Endothelial cell of umbilical vein (primary cell): ENCODE measurements at regions not wholly inside any gene's neighbourhood (a gene's known extent, or its start where the extent isn't known, plus 50 kb on each side); places are given as distances from the start of the nearest gene placed in this dataset.

ENCODE experiments used
- BruUV-seq: library from RNA; stranded (reverse); fragments of 400-500 nt; replicated peaks from 2 replicates; lab custom pipeline; 2021; lab: Mats Ljungman, UMichigan
- CTCF ChIA-PET: fragments of 300-600, 350-600 bp; sonication (Branson Sonifier 250); formaldehyde crosslinking; loops from one replicate; lab custom pipeline; 2021; ENCODE audit warnings: antibody characterized with exemption, inconsistent platforms; lab: Charles Lee
- POLR2A ChIA-PET: fragments of 300-600, 350-600 bp; sonication (Branson Sonifier 250); formaldehyde crosslinking; loops from one replicate; lab custom pipeline; 2021; ENCODE audit warnings: antibody characterized with exemption, inconsistent platforms; lab: Charles Lee
- DNase-seq: peaks from one replicate; pipeline ENCODE4 v3.0.0-alpha.2; 2011; ENCODE audit warnings: low read depth, low spot score
- FAIRE-seq: peaks from 2 replicates; lab custom pipeline; 2011; peaks lifted over from hg19 to GRCh38; lab: Jason Lieb, UNC
- H2AFZ ChIP-seq: 2 replicates; pipeline ENCODE4 v1.6.0; 2012; ENCODE audit warnings: low read depth, low read length, control low read depth, inconsistent platforms
- H3K27ac ChIP-seq: 2 replicates; pipeline ENCODE4 v1.5.1; 2011; ENCODE audit warnings: low read depth, mild to moderate bottlenecking, control low read depth, low read length, moderate library complexity; ENCODE audit not compliant: insufficient read depth
- H3K27me3 ChIP-seq, 2 experiments: 2 replicates each; pipeline versions ENCODE4 v1.6.0 to v1.6.1; 2011; ENCODE audit warnings: low read length in 2 of 2, mixed read lengths in 1 of 2; ENCODE audit not compliant: control insufficient read depth in 2 of 2, insufficient read depth in 2 of 2
- H3K36me3 ChIP-seq, 2 experiments: 2 replicates in 1 of 2; 3 replicates in 1 of 2; pipeline ENCODE4 v1.5.1; 2011; ENCODE audit warnings: low read length in 2 of 2, mild to moderate bottlenecking in 1 of 2, moderate library complexity in 1 of 2; ENCODE audit not compliant: control insufficient read depth in 2 of 2, insufficient read depth in 2 of 2; ENCODE audit errors: extremely low read depth in 1 of 2
- H3K4me1 ChIP-seq: 3 replicates; pipeline ENCODE4 v1.5.1; 2011; ENCODE audit warnings: mild to moderate bottlenecking, low read length; ENCODE audit not compliant: control insufficient read depth, insufficient read depth; ENCODE audit errors: extremely low read depth
- H3K4me2 ChIP-seq: 2 replicates; pipeline ENCODE4 v1.6.1; 2011; ENCODE audit warnings: low read length, control low read depth, mixed read lengths; ENCODE audit not compliant: insufficient read depth
- H3K4me3 ChIP-seq, 3 experiments: fragments of 200-600 bp in 1 of 3; sonication (generic), shearing (Covaris generic) in 1 of 3; replicated peaks in 1 of 3; 2 replicates each; pipeline ENCODE4 v1.5.1; 2011 to 2016; ENCODE audit warnings: control low read depth in 3 of 3, low read length in 3 of 3, mild to moderate bottlenecking in 2 of 3, inconsistent platforms in 1 of 3, low read depth in 1 of 3, moderate library complexity in 1 of 3; ENCODE audit not compliant: insufficient read depth in 1 of 3
- H3K79me2 ChIP-seq: 2 replicates; pipeline ENCODE4 v1.6.0; 2012; ENCODE audit warnings: low read length, inconsistent platforms; ENCODE audit not compliant: control insufficient read depth, insufficient read depth
- H3K9ac ChIP-seq: replicated peaks from 2 replicates; pipeline ENCODE3; 2011; ENCODE audit warnings: low read length, control low read depth; ENCODE audit not compliant: insufficient read depth; ENCODE audit errors: extremely low read depth
- H3K9me1 ChIP-seq: replicated peaks from 3 replicates; pipeline ENCODE4 v1.6.0; 2011; ENCODE audit warnings: mild to moderate bottlenecking, low read length; ENCODE audit not compliant: control insufficient read depth, insufficient read depth; ENCODE audit errors: extremely low read depth
- H3K9me3 ChIP-seq: replicated peaks from 2 replicates; pipeline ENCODE4 v1.5.1; 2012; ENCODE audit warnings: low read length, inconsistent platforms; ENCODE audit not compliant: control insufficient read depth, insufficient read depth
- H4K20me1 ChIP-seq: replicated peaks from 2 replicates; pipeline ENCODE3; 2011; ENCODE audit warnings: mild to moderate bottlenecking, low read length; ENCODE audit not compliant: control insufficient read depth, insufficient read depth; ENCODE audit errors: extremely low read depth
- EZH2 ChIP-seq: IDR thresholded peaks from 2 replicates; pipeline ENCODE4 v1.6.1; 2012; ENCODE audit warnings: borderline replicate concordance, low read depth, mild to moderate bottlenecking, moderate library complexity, low read length, inconsistent platforms; ENCODE audit not compliant: severe bottlenecking
- FOS ChIP-seq: IDR thresholded peaks from 2 replicates; pipeline ENCODE4 v1.6.1; 2011; ENCODE audit warnings: mild to moderate bottlenecking, low read length, moderate library complexity, borderline replicate concordance; ENCODE audit not compliant: insufficient read depth
- GATA2 ChIP-seq: IDR thresholded peaks from 2 replicates; pipeline ENCODE4 v1.7.0; 2011; ENCODE audit warnings: low read depth, mild to moderate bottlenecking, moderate library complexity, mixed read lengths, low read length; ENCODE audit not compliant: insufficient read length, insufficient read depth
- JUN ChIP-seq: IDR thresholded peaks from 2 replicates; pipeline ENCODE4 v1.6.1; 2011; ENCODE audit warnings: borderline replicate concordance, low read depth; ENCODE audit not compliant: insufficient read length, insufficient read depth
- MYC ChIP-seq: IDR thresholded peaks from one replicate; pipeline ENCODE4 v1.6.1; 2011; ENCODE audit warnings: mild to moderate bottlenecking, low read depth, low read length
- POLR2A ChIP-seq: IDR thresholded peaks from 2 replicates; pipeline ENCODE4 v1.6.1; 2012; ENCODE audit warnings: low read depth, mild to moderate bottlenecking, control low read depth, low read length
- POLR2AphosphoS5 ChIP-seq: IDR thresholded peaks from 2 replicates; pipeline ENCODE4 v1.6.1; 2012; ENCODE audit warnings: low read depth, mild to moderate bottlenecking, control low read depth, low read length, moderate library complexity; ENCODE audit not compliant: insufficient read depth
- dilution Hi-C: fragments of 300-500 bp; cut with MboI; formaldehyde crosslinking; loops from one replicate; pipeline ENCODE4 v1.15.0; 2019; ENCODE audit warnings: low sequenced_read_pairs; ENCODE audit not compliant: extremely low pct_ligation_motif_present
- intact Hi-C: fragments of 100-400 bp; cut with micrococcal nuclease; formaldehyde crosslinking; loops from one replicate; pipeline ENCODE4 v1.10.0; 2022
- TF ChIP-seq, protein P1 (sequence below), 2 donors: IDR thresholded peaks; 1 replicate in 1 of 2; 2 replicates in 1 of 2; pipeline ENCODE4 v1.5.1; 2011; ENCODE audit warnings: low read length in 2 of 2, mild to moderate bottlenecking in 2 of 2, moderate library complexity in 2 of 2, control low read depth in 1 of 2, inconsistent platforms in 1 of 2, low read depth in 1 of 2; ENCODE audit not compliant: insufficient read depth in 1 of 2; ENCODE audit errors: extremely low read depth in 1 of 2
- TF ChIP-seq, protein P2 (sequence below): IDR thresholded peaks from 2 replicates; pipeline ENCODE4 v1.6.1; 2011; ENCODE audit not compliant: insufficient read depth, insufficient read length

- BruUV-seq: no TSS peak
- CTCF ChIA-PET: interaction anchor here (0.9 kb wide), 1 partner anchor 938 kb away, joined by 3 read pairs; no protein-coding TSS in a partner anchor
- no peak for FAIRE-seq
- dilution Hi-C loops (no loop called here), intact Hi-C loops (no loop called here)
- no peaks in the 10 kb centered on the region for H3K27me3 ChIP-seq
- no peak overlapping the region for H3K4me3 ChIP-seq
- no peak for DNase-seq
- no peak overlapping the region for H3K9ac ChIP-seq
- H3K27ac ChIP-seq: no peak overlapping the region
- no peak overlapping the region for H2AFZ ChIP-seq
- POLR2A ChIA-PET: no interaction called here
- no peaks in the 10 kb centered on the region for H3K9me1 ChIP-seq
- no peak overlapping the region for H3K4me2 ChIP-seq
- TF ChIP-seq, protein P1, sequence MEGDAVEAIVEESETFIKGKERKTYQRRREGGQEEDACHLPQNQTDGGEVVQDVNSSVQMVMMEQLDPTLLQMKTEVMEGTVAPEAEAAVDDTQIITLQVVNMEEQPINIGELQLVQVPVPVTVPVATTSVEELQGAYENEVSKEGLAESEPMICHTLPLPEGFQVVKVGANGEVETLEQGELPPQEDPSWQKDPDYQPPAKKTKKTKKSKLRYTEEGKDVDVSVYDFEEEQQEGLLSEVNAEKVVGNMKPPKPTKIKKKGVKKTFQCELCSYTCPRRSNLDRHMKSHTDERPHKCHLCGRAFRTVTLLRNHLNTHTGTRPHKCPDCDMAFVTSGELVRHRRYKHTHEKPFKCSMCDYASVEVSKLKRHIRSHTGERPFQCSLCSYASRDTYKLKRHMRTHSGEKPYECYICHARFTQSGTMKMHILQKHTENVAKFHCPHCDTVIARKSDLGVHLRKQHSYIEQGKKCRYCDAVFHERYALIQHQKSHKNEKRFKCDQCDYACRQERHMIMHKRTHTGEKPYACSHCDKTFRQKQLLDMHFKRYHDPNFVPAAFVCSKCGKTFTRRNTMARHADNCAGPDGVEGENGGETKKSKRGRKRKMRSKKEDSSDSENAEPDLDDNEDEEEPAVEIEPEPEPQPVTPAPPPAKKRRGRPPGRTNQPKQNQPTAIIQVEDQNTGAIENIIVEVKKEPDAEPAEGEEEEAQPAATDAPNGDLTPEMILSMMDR (IDR thresholded peaks at IDR 0.05; ENCODE audit: extremely low read depth in 1 of 2, insufficient read depth in 1 of 2, low read depth in 1 of 2, low read length in 2 of 2): no peak
- TF ChIP-seq EZH2 (no peak), POLR2A (no peak), GATA2 (no peak), JUN (no peak), FOS (no peak), POLR2AphosphoS5 (no peak), MYC (no peak)
- TF ChIP-seq, protein P2, sequence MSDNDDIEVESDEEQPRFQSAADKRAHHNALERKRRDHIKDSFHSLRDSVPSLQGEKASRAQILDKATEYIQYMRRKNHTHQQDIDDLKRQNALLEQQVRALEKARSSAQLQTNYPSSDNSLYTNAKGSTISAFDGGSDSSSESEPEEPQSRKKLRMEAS: no peak
- peaks cover 3% of the 10 kb centered on the region for H3K9me3 ChIP-seq
- no peaks in the 10 kb centered on the region for H4K20me1 ChIP-seq
- H3K79me2 ChIP-seq: no peaks in the 10 kb centered on the region
- H3K36me3 ChIP-seq: no peaks in the 10 kb centered on the region
- H3K4me1 ChIP-seq: no peaks in the 10 kb centered on the region
Measured at GRCh38 chr13:111505175-111505777, 184.8 kb downstream of the TEX29 start.
